Muscle of leg (tissue), 3 donors: ENCODE measurements at regions not wholly inside any gene's neighbourhood (a gene's known extent, or its start where the extent isn't known, plus 50 kb on each side); places are given as distances from the start of the nearest gene placed in this dataset.

Experiments
- DNase-seq: peaks from one replicate; pipeline ENCODE4 v3.0.0; 2013
- H3K27ac ChIP-seq: one replicate; pipeline ENCODE4 v1.5.1; 2013; ENCODE audit warnings: mild to moderate bottlenecking, low read length, control low read depth
- H3K27me3 ChIP-seq: one replicate; pipeline ENCODE4 v1.6.1; 2013; ENCODE audit warnings: low read length; ENCODE audit not compliant: control insufficient read depth, insufficient read depth
- H3K36me3 ChIP-seq: one replicate; pipeline ENCODE4 v1.6.1; 2013; ENCODE audit warnings: low read length; ENCODE audit not compliant: control insufficient read depth, insufficient read depth
- H3K4me1 ChIP-seq: one replicate; pipeline ENCODE4 v1.6.1; 2013; ENCODE audit warnings: low read length; ENCODE audit not compliant: control insufficient read depth, insufficient read depth
- H3K4me3 ChIP-seq: one replicate; pipeline ENCODE4 v1.5.1; 2013; ENCODE audit warnings: low read length, control low read depth
- H3K9me3 ChIP-seq: replicated peaks from 2 replicates; pipeline ENCODE4 v1.6.1; 2013; ENCODE audit warnings: low read depth, low read length; ENCODE audit not compliant: control insufficient read depth
- WGBS: methylation state at CpG from one replicate; pipeline ENCODE4 v1.1.5; 2013; ENCODE audit warnings: missing lambda C conversion rate; ENCODE audit not compliant: insufficient coverage; 5-methylcytosine and 5-hydroxymethylcytosine counted together

DNA sequence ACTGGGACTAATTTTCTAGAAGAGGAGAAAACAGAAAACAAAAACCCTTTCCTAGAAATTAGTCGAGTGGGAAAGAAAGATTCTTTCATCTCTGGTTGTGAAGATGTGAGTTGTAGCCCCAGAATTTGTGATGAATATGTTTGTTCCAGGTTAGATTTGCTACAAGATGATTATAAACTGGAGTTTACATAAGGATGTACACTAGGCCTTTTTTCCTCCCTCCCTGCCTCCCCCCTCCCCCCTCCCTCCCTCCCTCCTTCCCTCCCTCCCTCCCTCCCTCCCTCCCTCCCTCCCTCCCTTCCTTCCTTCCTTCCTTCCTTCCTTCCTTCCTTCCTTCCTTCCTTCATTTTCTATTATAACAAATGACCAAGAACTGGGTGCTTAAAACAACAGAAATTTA, 1502.0 kb downstream of the SI start:
- H3K27ac ChIP-seq, result no peak overlapping the region
- H3K27me3 ChIP-seq, result no peaks in the 10 kb centered on the region
- no peak overlapping the region for H3K4me3 ChIP-seq
- H3K9me3 ChIP-seq, result peaks cover 9% of the 10 kb centered on the region
- DNase-seq, result no peak
- H3K36me3 ChIP-seq, result no peaks in the 10 kb centered on the region
- H3K4me1 ChIP-seq, result no peaks in the 10 kb centered on the region
- WGBS, result no CpG with 5 or more reads among the region's 1 CpG

GRCh38 chr3:163573324-163573723, 1505.0 kb downstream of the SI start:
- no peaks in the 10 kb centered on the region for H3K4me1 ChIP-seq
- H3K36me3 ChIP-seq, result no peaks in the 10 kb centered on the region
- H3K27ac ChIP-seq, result no peak overlapping the region
- H3K4me3 ChIP-seq, result no peak overlapping the region
- no peak for DNase-seq
- no peaks in the 10 kb centered on the region for H3K27me3 ChIP-seq
- whole genome bisulfite sequencing, result 81% methylated on average over 3 of the region's 3 CpGs
- peaks cover 9% of the 10 kb centered on the region for H3K9me3 ChIP-seq

- WGBS, result no CpG with 5 or more reads among the region's 1 CpG
Observed at GRCh38 chr3:163572856-163573255, 1505.4 kb downstream of the SI start.

GRCh38 chr3:163563485-163563884, 1514.8 kb downstream of the SI start:
- H3K4me3 ChIP-seq, result no peak overlapping the region
- DNase-seq, result no peak
- WGBS, result 80% methylated on average over 1 of the region's 1 CpG
- no peaks in the 10 kb centered on the region for H3K36me3 ChIP-seq
- no peaks in the 10 kb centered on the region for H3K9me3 ChIP-seq
- H3K27ac ChIP-seq, result no peak overlapping the region
- H3K4me1 ChIP-seq, result no peaks in the 10 kb centered on the region
- no peaks in the 10 kb centered on the region for H3K27me3 ChIP-seq

More at GRCh38 chr3:163572856-163573255, 1505.4 kb downstream of the SI start:
- Histone ChIP-seq H3K27me3 (no peaks in the 10 kb centered on the region), H3K27ac (no peak overlapping the region), H3K36me3 (no peaks in the 10 kb centered on the region), H3K4me3 (no peak overlapping the region), H3K4me1 (no peaks in the 10 kb centered on the region), H3K9me3 (peaks cover 9% of the 10 kb centered on the region)
- no peak for DNase-seq

GRCh38 chr3:163562625-163563024, 1515.7 kb downstream of the SI start:
- no peak for DNase-seq
- Histone ChIP-seq H3K4me3 (no peak overlapping the region), H3K27me3 (no peaks in the 10 kb centered on the region), H3K36me3 (no peaks in the 10 kb centered on the region), H3K4me1 (no peaks in the 10 kb centered on the region), H3K27ac (no peak overlapping the region), H3K9me3 (no peaks in the 10 kb centered on the region)
- 0% methylated on average over 1 of the region's 2 CpGs for WGBS

DNA sequence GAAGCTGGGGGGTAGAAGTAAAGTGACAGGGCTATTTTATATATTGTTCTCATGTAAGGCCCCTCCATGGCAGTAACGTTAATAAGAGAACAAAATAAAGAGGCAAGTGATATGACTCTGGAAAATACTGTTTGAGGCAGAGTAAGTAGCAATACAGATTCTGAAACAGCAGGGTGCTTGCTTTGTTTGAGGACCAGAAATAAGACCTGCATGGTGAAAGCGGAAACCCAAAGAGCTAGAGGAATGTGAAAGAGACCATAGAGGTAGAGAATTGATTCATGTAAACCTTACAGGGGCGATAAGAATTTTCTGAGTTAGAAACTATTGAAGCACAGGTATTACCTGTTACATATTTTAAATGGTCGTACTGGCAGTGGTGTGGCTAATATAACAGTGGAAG, 1517.1 kb downstream of the SI start:
- DNase-seq, result no peak
- no peaks in the 10 kb centered on the region for H3K4me1 ChIP-seq
- no peak overlapping the region for H3K4me3 ChIP-seq
- H3K9me3 ChIP-seq, result no peaks in the 10 kb centered on the region
- WGBS, result 70% methylated on average over 3 of the region's 4 CpGs
- no peaks in the 10 kb centered on the region for H3K27me3 ChIP-seq
- H3K36me3 ChIP-seq, result no peaks in the 10 kb centered on the region
- H3K27ac ChIP-seq, result no peak overlapping the region

GRCh38 chr3:163560459-163560858, 1517.8 kb downstream of the SI start:
- H3K27ac ChIP-seq, result no peak overlapping the region
- no peak overlapping the region for H3K4me3 ChIP-seq
- H3K27me3 ChIP-seq, result no peaks in the 10 kb centered on the region
- no peaks in the 10 kb centered on the region for H3K36me3 ChIP-seq
- no peak for DNase-seq
- WGBS, result 95% methylated on average over 2 of the region's 2 CpGs
- H3K9me3 ChIP-seq, result no peaks in the 10 kb centered on the region
- H3K4me1 ChIP-seq, result no peaks in the 10 kb centered on the region

GRCh38 chr3:163556813-163557523, 1521.3 kb downstream of the SI start:
- no peaks in the 10 kb centered on the region for H3K27me3 ChIP-seq
- H3K36me3 ChIP-seq, result no peaks in the 10 kb centered on the region
- H3K4me3 ChIP-seq, result no peak overlapping the region
- DNase-seq, result no peak
- no peak overlapping the region for H3K27ac ChIP-seq
- no peaks in the 10 kb centered on the region for H3K9me3 ChIP-seq
- H3K4me1 ChIP-seq, result no peaks in the 10 kb centered on the region
- no CpG with 5 or more reads among the region's 4 CpGs for WGBS

DNA sequence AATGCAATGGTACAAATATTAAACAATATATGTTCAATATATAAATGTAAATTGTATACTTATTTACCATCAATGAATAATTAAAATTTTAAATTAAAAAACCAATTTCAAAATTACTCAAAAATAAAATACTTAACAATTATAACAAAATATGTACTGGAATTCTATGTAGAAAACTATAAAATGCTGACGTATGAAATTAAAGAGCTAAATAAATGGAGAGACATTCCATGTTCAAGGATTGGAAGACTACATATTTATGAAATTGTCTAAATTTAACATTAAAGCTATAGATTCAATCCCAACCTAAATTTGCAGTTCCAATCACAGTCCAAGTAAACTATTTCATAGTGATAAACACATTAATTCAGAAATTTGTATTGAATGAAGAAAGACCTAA, 1522.4 kb downstream of the SI start:
- no CpG with 5 or more reads among the region's 1 CpG for WGBS
- H3K4me3 ChIP-seq, result no peak overlapping the region
- no peaks in the 10 kb centered on the region for H3K36me3 ChIP-seq
- no peaks in the 10 kb centered on the region for H3K27me3 ChIP-seq
- no peak overlapping the region for H3K27ac ChIP-seq
- H3K4me1 ChIP-seq, result no peaks in the 10 kb centered on the region
- no peak for DNase-seq
- H3K9me3 ChIP-seq, result no peaks in the 10 kb centered on the region

DNA sequence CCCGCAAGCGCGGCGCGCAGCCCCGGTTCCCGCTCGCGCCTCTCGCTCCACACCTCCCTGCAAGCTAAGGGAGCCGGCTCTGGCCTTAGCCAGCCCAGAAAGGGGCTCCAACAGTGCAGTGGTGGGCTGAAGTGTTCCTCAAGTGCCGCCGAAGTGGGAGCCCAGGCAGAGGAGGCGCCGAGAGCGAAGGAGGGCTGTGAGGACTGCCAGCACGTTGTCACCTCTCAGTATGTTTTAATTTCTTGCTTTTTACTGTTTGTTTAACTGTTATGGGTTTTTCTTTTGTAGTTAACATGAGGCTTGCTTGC, 1525.7 kb downstream of the SI start:
- no peak overlapping the region for H3K4me3 ChIP-seq
- WGBS, result 97% methylated on average over 11 of the region's 17 CpGs
- H3K4me1 ChIP-seq, result no peaks in the 10 kb centered on the region
- H3K36me3 ChIP-seq, result no peaks in the 10 kb centered on the region
- no peaks in the 10 kb centered on the region for H3K27me3 ChIP-seq
- DNase-seq, result no peak
- H3K9me3 ChIP-seq, result no peaks in the 10 kb centered on the region
- H3K27ac ChIP-seq, result no peak overlapping the region
